HG03457 (cell line): ENCODE measurements at regions not wholly inside any gene's neighbourhood (a gene's known extent, or its start where the extent isn't known, plus 50 kb on each side); places are given as distances from the start of the nearest gene placed in this dataset.

Experiments used
- ATAC-seq: cut with Tn5 transposase; IDR thresholded peaks from one replicate; pipeline ENCODE4 v1.9.1; 2021; ENCODE audit warnings: moderate number of reproducible peaks; ENCODE audit not compliant: unreplicated experiment

DNA sequence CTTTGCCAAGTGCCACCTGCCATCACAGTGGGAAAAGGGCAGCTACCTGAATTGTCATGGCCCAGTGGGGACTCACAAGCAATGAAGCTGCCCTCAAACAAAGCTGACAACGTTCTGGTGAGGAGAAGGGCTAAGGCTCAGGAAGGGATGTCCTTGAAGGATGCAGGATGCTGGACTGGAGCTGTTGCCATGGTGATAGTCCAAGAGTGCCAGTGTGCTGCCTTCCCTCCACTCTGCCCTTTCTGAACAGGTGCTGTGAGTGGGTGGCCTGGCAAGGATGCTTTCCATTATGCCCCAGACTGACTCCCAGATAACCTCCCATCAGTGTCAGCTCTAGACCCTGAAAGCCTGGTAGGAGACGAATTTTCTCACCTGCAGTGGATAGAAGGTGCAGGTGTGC lies 137.8 kb upstream of the GYPC start:
- ATAC-seq, result no peak

- no peak for ATAC-seq
Observed at GRCh38 chr2:126527836-126528490, 128.0 kb upstream of the GYPC start.

DNA sequence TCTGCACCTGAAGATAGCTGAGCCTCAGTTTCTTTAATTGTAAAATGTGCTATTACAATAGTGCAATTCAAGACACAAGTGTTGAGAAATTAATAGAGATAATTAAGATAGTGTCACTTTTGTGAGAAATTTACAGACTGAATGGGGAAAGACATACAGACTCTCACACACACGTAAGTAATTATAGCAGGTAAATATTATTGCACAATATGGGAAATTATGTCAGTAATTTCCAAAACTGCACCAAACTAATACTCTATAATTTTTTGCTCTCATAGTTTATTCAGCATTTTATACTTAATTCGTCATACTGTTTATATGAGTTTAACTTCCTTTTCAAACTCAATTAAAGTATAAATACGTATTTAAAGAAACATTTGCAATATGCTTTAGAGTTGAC lies 124.9 kb upstream of the GYPC start:
- no peak for ATAC-seq

- ATAC-seq, result no peak
Observed at GRCh38 chr2:126534478-126534877, 121.5 kb upstream of the GYPC start.

GRCh38 chr2:126535408-126535807 lies 120.5 kb upstream of the GYPC start:
- no peak for ATAC-seq

DNA sequence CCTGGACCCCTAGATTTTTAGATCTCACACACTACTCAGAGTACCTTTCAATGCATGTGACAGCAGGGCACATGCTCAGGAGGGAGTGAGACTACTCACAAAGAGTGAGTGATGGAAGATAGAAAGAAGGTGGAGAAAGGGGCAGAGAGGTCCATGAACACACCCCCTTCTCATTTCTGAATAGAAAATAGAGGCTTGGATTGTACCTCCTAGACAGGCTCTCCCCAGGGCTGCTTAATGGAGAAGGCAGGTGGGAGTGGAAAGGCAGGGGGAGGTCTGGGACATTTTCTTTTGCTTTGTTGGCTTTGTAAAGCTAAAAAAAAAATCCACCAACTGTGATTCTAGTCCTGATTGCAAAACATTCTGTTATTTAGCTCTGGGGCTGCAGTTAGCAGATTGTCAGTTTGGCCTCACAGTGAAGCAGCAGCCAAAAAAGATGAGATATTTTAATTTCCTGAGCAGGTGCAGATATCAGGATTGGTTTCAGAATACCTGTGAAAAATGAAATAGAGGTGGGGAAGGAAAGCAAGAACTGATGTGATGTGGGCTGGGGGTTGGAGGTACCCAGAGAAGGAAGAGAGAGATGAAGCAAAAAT lies 119.3 kb upstream of the GYPC start:
- no peak for ATAC-seq

- no peak for ATAC-seq
Observed at GRCh38 chr2:126539101-126539500, 116.9 kb upstream of the GYPC start.

GRCh38 chr2:126542247-126542646 lies 113.7 kb upstream of the GYPC start:
- no peak for ATAC-seq

- no peak for ATAC-seq
Observed at GRCh38 chr2:126543081-126543480, 112.9 kb upstream of the GYPC start.

GRCh38 chr2:126558029-126558428 lies 97.9 kb upstream of the GYPC start:
- no peak for ATAC-seq

DNA sequence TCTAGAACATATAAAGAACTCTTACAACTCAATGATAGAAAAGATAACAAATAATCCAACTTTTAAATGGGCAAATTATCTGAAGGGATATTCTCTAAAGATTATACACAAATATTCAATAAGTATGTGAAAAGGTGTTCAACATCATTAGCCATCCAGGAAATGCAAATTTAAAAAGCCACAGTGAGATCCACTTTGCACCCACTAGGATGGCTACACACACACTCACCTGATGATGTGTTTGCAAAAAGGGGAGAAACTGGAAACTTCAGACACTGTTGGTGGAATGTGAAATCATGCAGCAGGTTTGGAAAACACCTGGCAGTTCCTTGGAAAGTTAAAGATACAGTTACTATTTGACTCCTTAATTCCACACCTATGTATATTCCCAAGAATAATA lies 87.2 kb upstream of the GYPC start:
- ATAC-seq, result no peak

- ATAC-seq, result no peak
Observed at GRCh38 chr2:126571403-126571802, 84.6 kb upstream of the GYPC start.

DNA sequence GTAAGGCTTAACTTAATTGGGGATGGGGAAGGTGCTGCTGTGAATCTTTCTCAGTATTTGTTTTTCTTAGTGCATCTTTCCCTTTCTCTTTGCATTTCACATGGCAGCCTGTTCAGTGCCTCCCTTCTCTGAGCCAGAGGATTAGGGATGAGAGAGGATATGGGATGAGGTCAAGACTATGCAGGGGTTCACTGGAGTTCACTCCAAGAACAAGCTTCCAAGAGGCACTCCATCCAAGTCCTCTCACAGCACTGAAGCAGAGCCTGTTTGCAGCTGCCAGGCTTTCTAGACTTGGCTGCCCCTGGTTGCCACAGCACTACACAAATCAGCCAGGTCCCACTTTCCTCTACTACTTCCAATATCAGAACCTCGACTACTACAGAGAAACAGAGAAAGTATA lies 80.3 kb upstream of the GYPC start:
- ATAC-seq, result no peak

- ATAC-seq, result no peak
Observed at GRCh38 chr2:126579868-126580267, 76.1 kb upstream of the GYPC start.

DNA sequence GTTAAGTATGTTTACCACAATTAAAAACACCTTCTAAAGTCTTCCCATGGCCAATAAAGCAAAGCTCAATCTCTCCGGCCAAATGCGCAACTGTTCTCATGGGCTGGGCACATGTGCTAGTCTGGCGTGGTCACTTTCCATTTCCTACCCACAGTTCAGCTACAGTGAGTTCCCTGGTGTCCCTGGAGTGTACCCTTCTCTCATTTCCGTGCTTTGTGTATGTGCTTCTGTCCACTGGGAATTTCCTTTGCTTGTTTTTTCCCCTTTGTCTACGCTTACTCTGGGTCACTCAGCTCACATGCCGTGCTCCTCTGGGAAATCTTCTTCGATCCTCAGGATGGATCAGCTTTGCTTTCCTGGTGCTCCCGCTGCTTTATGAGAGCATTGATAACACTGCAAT lies 69.6 kb upstream of the GYPC start:
- no peak for ATAC-seq

DNA sequence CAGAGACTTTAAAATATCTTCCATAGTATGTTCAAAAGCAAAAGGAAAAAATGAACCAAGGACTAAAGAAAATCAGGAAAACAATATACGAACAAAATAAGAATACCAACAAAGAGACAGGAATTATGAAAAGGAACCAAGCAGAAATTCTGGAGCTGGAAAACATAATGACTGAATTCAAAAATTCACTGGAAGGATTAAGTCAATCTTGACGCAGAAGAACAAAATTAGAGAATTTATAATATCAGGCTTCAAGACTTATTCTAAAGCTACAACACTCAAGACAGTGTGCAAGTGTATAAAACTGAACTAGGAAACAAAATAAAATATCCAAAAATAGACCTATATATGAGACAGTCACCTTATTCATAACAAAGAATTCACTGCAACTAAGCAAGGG lies 56.9 kb upstream of the GYPC start:
- no peak for ATAC-seq

DNA sequence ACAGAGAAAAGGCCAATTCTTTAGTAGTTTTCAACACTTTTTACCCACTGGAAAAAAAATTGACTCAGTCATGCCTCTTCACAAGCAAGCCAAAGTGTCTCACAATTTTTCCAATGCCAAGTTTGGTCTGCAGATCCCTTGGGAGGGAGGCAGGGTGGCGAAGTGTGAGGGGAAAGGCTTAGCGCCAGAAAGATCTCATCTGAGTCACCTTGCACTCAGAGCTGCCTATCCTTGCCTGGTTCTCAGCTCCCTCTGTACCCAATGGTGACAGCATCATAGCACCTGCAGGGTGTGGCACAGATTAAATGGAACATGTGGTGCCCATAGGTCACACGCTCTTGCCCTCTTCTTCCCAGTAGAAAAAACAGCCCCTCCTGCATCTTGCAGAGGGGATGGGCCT lies 55.2 kb upstream of the GYPC start:
- ATAC-seq, result no peak

- ATAC-seq, result no peak
Observed at GRCh38 chr2:126602334-126602733, 53.6 kb upstream of the GYPC start.
